Middle frontal gyrus (tissue), 1 donor: ENCODE measurements at regions not wholly inside any gene's neighbourhood (a gene's known extent, or its start where the extent isn't known, plus 50 kb on each side); places are given as distances from the start of the nearest gene placed in this dataset.

Source experiments
- DNase-seq: peaks from one replicate; pipeline ENCODE4 v3.0.0-alpha.2; 2015; ENCODE audit warnings: low spot score; ENCODE audit errors: extremely low spot score

DNA sequence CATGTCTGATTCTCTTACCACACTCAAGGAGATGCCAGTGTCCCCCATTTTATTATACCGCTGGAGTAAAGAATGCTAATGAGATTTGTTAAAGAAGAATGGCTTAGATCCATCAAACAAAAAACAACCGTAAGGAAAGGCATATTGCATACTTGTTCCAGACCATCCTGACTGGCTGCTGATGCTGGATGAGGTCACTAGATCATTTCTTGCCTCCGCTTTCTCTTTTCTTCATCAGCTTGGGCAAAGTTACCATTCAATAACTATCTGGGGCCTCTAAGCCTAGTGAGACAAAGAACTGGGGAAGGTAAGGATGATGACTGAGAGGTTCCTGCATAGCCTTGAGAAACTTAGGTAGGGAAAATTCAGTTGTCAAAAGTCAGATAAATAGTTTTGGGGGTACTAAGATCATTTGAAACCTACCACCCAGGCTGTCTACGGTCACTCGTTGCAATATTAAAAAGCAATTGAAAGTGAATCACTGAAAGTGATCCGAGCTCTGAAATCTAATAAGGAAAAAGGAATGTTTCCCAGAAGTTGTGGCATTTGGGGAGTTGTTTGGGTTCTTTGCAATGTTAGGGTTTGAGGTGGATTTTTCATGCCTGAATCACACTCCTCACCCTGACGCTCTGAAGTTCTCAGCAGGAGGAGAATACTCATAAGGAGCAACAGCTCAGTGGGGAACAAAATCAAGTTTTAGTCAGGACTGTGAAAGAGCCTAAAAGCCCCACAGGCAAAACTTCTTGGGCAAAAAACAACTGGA lies 176.8 kb downstream of the HHIPL2 start:
- no peak for DNase-seq

GRCh38 chr1:222370081-222370912 lies 177.6 kb downstream of the HHIPL2 start:
- no peak for DNase-seq

DNA sequence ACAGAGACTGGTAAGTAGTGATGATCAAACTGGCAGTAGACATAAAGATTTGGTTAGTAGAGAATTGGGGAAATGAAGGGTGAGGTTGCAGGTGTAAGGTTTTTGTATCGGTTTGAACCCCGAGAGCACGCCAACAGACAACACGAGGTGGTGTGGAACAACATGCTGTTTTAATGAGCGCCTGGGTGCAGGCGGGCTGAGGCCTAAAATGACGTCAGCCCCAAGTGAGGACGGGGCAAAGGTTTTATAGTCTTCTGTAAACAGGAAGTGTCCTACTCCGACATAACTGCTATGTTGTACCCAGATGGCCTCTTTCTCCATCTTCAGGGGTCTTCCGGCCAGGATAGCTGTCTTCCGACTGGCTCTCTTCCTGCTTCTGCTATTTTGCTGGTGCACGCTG lies 178.8 kb downstream of the HHIPL2 start:
- no peak for DNase-seq

DNA sequence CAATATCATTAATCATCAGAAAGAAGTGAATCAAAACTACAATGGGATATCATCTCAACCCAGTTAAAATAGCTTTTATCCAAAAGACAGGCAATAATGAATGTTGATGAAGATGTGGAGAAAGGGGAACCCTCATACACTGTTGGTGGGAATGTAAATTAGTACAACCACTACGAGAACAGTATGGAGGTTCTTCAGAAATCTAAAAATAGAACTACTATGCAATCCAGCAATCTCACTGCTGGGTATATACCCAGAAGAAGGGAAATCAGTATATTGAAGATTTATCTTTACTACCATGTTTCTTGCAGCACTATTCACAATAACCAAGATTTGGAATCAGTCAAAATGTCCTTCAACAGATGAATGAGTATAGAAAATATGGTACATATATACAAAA lies 189.8 kb downstream of the HHIPL2 start:
- DNase-seq, result no peak

DNA sequence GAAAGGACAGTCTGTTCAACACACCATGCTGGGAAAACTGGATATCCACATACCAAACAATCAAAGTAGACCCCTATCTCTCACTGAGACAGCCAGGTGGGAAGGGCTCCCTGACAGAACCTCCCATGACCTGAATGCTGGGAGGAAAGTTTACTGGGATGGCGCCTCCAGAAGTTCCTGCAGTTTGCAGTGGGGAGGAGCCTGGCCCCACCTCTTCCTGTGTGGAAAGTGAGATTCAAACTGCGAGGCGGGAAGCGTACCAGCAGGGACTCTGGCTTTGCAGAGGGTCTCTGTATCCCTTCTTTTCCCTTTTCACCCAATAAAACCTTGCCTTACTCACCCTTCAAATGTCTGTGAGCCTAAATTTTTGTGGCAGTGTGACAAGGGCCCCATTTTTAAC lies 190.7 kb downstream of the HHIPL2 start:
- no peak for DNase-seq

DNA sequence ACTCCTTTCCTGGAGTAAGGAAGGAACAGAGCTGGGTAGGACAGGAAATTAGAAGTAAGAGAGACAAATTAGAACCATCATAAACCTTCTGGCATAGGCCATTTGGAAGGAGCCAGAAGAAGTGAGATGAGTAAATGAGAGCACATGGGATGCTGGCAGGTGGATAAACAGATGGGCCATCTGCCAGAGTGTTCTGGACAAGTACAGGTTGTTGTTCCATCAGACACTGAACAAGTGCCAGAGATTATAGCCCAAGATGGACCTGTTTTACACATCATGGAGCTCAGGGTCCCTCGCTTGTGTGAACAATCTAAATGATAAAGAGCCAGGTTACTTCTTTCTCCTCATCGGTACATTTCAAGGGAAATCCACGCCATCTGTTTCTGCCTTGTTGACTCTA lies 200.3 kb downstream of the HHIPL2 start:
- no peak for DNase-seq

GRCh38 chr1:222346955-222347354 lies 200.9 kb downstream of the HHIPL2 start:
- DNase-seq, result no peak

DNA sequence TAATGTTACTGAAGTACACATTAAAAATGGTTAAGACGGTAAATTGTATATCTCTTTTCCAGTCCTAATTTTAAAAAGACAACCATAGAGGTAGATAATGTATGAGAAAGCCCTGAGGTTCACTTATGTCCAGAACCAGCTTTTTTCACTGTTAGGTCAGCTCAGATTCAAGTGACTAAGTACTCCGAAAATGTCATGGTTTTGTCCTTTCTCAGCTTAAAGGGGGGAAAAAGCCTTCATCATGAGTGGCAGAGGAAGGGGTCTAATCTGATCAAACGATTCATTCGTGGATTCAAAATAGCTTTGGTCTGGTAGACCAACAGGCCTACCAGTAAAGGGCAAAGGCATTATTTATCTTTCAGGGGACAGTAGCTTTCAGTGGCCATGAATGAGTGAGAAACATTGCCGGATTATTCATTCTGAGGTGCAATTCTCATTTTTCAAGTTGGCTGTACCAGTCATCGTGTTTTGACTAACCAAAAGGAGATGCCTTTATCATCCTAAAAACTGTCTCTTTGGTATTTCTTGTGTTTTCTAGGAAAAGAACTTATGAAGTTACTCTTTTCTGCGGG lies 208.4 kb downstream of the HHIPL2 start:
- no peak for DNase-seq

- no peak for DNase-seq
These were observed 212.3 kb downstream of the HHIPL2 start for GRCh38 chr1:222335586-222335985.

GRCh38 chr1:222334026-222334680 lies 213.8 kb downstream of the HHIPL2 start:
- DNase-seq, result no peak

GRCh38 chr1:222331765-222332164 lies 216.1 kb downstream of the HHIPL2 start:
- no peak for DNase-seq

- DNase-seq, result no peak
These were observed 216.6 kb downstream of the HHIPL2 start for GRCh38 chr1:222331340-222331739.

- no peak for DNase-seq
These were observed 218.3 kb downstream of the HHIPL2 start for GRCh38 chr1:222329493-222330045.

DNA sequence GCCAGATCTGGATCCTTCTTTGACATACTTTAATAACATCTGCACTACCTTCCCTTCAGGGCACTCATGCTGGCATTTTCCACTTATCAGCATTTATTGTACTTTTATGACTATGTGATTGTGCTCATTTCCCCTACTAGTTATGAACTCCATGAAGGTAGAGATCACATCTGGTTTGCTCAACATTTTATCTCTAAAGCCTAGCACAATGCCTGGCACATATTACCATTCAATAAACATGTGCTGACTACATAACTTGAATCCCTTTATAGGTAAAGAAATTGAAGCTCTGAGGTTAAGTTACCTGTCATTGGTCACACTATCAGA lies 221.2 kb downstream of the HHIPL2 start:
- no peak for DNase-seq

GRCh38 chr1:222326006-222326709 lies 221.7 kb downstream of the HHIPL2 start:
- DNase-seq, result no peak

GRCh38 chr1:222325506-222325905 lies 222.4 kb downstream of the HHIPL2 start:
- no peak for DNase-seq

DNA sequence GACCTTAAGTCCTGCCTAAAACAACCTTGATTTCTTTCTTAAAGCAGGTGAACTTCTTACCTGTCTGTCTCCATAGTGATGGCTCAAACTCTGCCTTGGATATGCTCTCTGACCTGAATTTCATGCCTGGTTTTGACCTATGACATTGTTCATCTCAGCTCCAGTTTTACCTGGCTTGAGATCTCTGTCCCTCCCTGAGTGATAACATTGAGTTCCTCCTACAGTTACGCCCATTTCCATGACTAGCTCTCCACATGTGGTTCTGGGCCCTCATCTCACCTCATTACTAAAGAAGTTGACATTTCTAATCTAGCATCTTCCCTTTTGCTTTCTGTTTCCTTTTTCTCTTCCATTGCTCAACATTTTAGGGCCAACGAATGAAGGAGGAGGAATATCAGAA lies 233.1 kb downstream of the HHIPL2 start:
- no peak for DNase-seq

GRCh38 chr1:222310836-222311235 lies 237.1 kb downstream of the HHIPL2 start:
- no peak for DNase-seq

DNA sequence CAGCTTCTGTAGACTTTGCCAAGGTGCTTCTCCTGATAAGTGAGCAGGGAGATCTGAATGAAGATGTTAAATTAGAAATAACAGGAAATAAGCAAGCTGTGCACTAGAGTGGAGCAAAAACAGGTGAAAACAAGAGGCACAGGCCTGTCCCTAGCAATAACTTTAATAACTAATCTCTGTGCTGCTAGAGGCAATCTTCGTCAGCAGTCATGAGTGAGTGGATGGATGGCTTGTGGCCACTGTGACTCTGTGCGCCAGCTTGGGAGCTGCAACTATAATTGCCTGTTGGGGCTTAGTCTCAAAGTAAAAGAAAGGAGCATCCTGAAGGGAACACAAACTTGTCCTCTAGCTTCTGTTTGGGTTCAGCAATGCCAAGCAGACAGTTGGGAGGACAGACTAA lies 240.3 kb downstream of the HHIPL2 start:
- no peak for DNase-seq

GRCh38 chr1:222306512-222306911 lies 241.4 kb downstream of the HHIPL2 start:
- no peak for DNase-seq

GRCh38 chr1:222306011-222306410 lies 241.9 kb downstream of the HHIPL2 start:
- no peak for DNase-seq
